GM18508 (cell line): ENCODE measurements at regions not wholly inside any gene's neighbourhood (a gene's known extent, or its start where the extent isn't known, plus 50 kb on each side); places are given as distances from the start of the nearest gene placed in this dataset.

Source experiments
- ATAC-seq: cut with Tn5 transposase; IDR thresholded peaks from one replicate; pipeline ENCODE4 v1.9.1; 2021; ENCODE audit warnings: moderate number of reproducible peaks; ENCODE audit not compliant: insufficient read depth, unreplicated experiment

DNA sequence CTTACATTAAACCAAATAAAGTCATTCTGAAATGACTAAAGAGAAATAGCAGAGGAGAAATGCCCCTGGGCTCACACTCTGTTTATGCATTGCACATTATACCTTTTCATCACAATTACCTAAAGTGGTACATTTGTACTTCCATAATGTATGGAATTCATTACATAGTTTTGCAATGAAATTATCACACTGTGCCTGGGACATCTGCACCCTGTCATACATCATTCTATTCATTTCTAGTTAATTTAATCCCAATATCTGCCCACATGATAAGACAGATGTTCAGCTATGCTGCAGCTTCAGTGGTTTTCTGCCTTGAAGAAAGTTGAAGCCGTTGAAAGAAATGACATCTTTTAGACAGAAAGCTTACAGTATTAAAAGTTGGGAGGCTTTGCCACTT is 580.0 kb downstream of the SOX6 start:
- ATAC-seq: no peak

- ATAC-seq: no peak
These were observed 576.8 kb downstream of the SOX6 start for GRCh38 chr11:15779518-15779917.

GRCh38 chr11:15780382-15780781 is 576.0 kb downstream of the SOX6 start:
- ATAC-seq: no peak

DNA sequence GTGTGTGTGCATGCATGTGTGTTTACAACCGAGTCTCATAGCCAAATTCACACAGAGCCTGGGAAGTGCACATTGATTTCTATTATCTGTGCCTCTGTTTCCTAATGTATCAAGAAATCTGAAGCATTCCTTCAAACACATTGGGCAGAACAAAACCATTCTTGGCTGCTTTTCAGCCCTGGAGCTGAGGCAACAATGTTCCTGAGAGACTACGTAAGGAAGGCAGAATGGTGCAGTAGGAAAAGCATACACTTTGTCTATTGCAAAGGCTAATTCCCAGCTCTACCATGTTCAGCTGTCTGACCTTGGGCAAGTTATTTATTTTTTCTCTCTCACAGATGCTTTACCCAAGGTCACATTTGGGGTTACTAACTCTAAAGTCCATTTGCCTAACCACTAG is 575.5 kb downstream of the SOX6 start:
- ATAC-seq: no peak

DNA sequence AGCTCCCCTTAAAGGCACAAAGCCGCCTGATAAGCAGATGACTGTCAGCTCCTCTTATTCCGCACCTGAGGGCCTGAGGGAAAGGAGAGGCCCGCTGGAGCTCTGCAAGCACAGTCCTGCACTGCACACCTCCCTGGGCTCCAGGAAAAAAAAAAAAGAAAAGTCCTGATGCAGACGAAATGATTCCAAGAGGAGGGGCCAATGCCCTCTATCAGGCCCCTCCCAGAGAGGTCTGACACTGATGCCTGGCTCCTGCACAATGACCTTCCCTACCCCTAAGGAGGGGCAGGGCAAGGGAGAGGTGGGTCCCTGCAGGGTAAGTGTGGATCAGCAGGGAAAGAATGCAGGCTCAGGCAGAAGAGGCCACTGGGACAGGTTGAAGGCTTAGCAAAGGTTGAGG is 572.7 kb downstream of the SOX6 start:
- ATAC-seq: no peak

GRCh38 chr11:15793043-15793996 is 563.0 kb downstream of the SOX6 start:
- no peak for ATAC-seq

DNA sequence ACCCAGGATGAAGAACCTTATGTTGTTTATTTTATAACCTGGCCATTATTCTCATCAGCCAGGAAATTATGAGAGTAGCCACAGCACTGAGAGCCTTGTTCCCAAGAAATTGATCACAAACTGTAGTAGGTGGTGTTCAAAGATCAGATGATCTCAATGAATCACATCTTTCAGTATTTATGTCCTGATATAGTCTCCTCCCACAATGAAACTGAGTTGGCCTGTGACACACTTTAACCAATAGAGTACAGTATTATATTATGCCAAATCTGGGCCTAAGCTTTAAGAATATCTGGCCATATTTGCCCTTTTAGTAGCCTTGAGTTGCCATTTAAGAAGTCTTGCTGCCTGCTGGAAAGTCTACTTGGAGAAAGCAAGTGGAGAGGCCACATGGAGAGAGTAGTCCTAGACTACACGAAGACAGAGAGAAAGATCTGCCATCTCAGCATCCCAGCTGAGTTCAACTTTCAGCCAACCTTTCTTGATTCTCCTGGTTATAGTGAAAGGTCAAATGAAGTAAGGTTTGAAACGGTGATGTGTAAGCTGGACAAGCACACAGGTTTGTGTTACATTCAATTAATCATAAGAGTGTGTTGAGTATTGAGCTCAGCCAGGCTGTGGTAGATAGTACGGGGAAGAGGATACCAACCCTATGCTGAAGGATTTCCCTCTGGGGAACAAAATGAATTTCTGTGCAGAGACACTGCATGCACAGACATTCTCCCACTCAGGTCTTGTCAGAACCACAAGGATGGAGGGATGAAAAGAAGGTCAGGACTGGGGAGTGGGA is 561.8 kb downstream of the SOX6 start:
- no peak for ATAC-seq

- ATAC-seq: no peak
These were observed 561.0 kb downstream of the SOX6 start for GRCh38 chr11:15795378-15795777.

GRCh38 chr11:15800111-15800800 is 556.1 kb downstream of the SOX6 start:
- no peak for ATAC-seq

DNA sequence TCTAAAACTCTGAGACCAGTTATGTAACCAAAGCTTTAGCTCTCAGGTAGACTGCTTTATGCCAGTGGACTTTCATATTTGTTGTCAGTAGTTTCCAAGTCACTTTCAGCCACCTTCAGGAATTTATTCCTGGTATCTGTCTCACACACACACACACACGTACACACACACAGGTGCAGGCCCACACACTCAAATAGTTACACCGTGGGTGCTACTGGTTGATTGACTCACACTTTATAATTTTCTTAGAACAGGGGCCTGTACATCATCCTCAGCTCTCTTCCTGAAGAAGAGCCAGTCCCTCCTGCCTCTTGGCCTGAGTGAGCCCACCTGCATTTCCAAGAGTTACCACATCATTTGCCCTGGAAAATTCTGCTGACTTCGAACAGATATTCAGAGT is 555.2 kb downstream of the SOX6 start:
- no peak for ATAC-seq

- no peak for ATAC-seq
These were observed 554.7 kb downstream of the SOX6 start for GRCh38 chr11:15801616-15802015.

GRCh38 chr11:15805726-15806125 is 550.6 kb downstream of the SOX6 start:
- no peak for ATAC-seq

- ATAC-seq: no peak
These were observed 550.1 kb downstream of the SOX6 start for GRCh38 chr11:15806217-15806616.

DNA sequence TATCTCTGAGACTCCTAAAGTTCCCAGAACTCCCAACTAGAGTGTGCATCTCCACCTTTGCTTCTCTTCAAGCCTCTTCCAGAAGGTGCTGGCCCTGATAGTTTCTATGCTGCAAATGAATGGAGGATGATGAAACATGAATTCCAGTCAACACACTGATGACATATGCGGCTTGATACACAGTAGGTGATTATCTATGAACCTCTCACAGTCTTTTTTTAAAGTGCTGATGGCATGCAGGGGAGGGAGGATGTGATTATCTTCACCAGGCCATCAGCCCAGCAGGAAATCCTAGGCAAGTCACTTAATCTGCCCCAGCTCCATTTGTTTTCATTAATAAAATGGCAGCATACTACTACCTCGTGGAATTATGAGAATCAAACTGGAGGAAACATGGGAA is 548.5 kb downstream of the SOX6 start:
- ATAC-seq: no peak

DNA sequence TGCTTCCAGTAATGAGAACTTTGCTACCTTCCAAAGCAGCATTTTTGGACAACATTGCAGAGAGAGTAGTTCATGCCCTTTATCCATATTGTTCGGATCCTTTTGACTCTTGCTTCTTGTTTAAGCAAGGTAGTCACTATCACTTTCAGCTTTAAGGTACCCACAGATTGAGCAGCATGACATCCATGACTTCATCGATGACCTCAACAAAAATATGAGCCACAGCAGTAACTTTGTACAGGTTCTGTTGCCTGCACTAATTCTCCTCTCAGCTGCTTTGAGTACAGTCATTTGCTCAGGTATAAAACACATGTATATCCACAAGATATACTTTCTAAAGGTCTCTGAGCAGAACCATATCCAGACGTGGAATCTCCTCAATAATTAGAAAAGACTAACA is 546.3 kb downstream of the SOX6 start:
- ATAC-seq: no peak

DNA sequence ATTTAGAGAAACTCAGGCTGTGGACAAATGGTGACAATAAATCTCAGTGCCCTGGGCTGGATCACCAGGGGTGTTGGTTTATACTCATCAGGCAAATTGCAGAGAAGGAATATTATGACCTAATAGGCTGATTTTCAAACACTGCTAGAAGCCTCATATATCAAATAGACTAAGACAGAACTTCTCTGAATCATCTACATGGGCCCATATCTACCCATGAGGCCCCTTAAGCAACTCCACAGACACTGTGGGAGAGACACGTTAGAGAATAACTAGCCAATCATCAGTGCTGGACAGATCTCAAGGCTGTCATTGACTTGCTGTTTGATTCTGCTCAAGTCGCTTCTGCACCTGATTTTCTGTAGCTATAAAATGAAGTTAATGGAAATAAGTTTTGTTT is 545.8 kb downstream of the SOX6 start:
- no peak for ATAC-seq

- ATAC-seq: no peak
These were observed 540.8 kb downstream of the SOX6 start for GRCh38 chr11:15815246-15816195.

GRCh38 chr11:15816260-15816871 is 540.0 kb downstream of the SOX6 start:
- ATAC-seq: no peak

- no peak for ATAC-seq
These were observed 539.3 kb downstream of the SOX6 start for GRCh38 chr11:15817001-15817400.
